ENCODE measurements at regions not wholly inside any gene's neighbourhood (a gene's known extent, or its start where the extent isn't known, plus 50 kb on each side); places are given as distances from the start of the nearest gene placed in this dataset.

GRCh38 chr11:19355601-19356000 is 114.9 kb upstream of the E2F8 start:
- TF ChIP-seq CTCF (conservative IDR thresholded peaks at IDR 0.05; ENCODE audit: low read depth, low read length) (no peak), POLR2A (IDR thresholded peaks at IDR 0.05; ENCODE audit: low read depth, low read length) (no peak), CEBPB (IDR thresholded peaks at IDR 0.05; ENCODE audit: low read depth, low read length) (no peak), MXI1 (IDR thresholded peaks at IDR 0.05; ENCODE audit: borderline replicate concordance, low read depth, low read length) (no peak), FOS (IDR thresholded peaks at IDR 0.05; ENCODE audit: low read depth, low read length) (no peak), ELK1 (IDR thresholded peaks at IDR 0.05; ENCODE audit: borderline replicate concordance, low read depth, low read length) (no peak), BHLHE40 (IDR thresholded peaks at IDR 0.05; ENCODE audit: low read depth, low read length) (no peak), RFX5 (IDR thresholded peaks at IDR 0.05; ENCODE audit: low read depth, low read length) (no peak), RCOR1 (IDR thresholded peaks at IDR 0.05; ENCODE audit: insufficient replicate concordance, low read length) (no peak), RAD21 (IDR thresholded peaks at IDR 0.05; ENCODE audit: low read length) (no peak), MAFK (IDR thresholded peaks at IDR 0.05; ENCODE audit: low read depth, low read length) (no peak)
- TF ChIP-seq, protein P1, sequence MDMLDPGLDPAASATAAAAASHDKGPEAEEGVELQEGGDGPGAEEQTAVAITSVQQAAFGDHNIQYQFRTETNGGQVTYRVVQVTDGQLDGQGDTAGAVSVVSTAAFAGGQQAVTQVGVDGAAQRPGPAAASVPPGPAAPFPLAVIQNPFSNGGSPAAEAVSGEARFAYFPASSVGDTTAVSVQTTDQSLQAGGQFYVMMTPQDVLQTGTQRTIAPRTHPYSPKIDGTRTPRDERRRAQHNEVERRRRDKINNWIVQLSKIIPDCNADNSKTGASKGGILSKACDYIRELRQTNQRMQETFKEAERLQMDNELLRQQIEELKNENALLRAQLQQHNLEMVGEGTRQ (IDR thresholded peaks at IDR 0.05; ENCODE audit: low read depth, low read length), result no peak
